Fibroblast of skin of right quadriceps (primary cell): ENCODE measurements at regions not wholly inside any gene's neighbourhood (a gene's known extent, or its start where the extent isn't known, plus 50 kb on each side); places are given as distances from the start of the nearest gene placed in this dataset.

Experiments used
- DNase-seq: peaks from one replicate; pipeline ENCODE4 v3.0.0-alpha.2; 2013

DNA sequence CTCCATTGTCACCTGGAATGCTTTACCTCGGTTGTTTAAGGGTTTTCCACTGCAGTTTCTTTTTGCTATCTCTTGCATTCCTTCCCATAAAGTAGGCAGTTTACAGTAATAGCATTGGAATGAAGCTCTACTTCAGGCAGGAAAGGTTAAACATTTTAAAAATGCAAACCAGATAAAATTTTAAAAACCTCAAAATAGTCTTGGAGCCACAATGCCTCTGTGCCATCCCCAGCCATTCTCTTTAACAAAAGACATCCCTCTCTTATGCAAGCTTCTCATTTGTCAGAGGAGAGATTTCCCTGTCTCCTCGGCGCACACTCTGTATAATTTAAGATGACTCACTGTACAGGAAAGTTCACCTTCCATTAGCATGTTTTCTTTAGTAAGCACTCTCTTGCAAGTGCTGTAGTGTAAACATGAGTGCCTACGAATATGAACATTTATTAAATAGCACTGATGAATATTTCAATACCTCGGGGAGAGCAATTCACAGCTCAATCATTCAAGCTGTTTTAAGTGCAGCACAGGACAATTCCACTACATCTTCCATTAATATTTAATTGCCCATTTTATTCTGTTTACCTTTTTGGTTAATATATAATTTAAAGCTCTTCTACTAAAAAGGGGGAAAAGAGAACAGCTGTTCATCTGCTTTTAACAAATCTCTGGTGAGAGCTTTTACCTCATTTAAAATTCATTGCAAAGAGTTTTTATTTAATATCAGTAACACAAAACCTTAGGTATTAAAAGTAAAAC is 343.6 kb downstream of the SPATA31D1 start:
- peak; percentile 93 for DNase-seq

DNA sequence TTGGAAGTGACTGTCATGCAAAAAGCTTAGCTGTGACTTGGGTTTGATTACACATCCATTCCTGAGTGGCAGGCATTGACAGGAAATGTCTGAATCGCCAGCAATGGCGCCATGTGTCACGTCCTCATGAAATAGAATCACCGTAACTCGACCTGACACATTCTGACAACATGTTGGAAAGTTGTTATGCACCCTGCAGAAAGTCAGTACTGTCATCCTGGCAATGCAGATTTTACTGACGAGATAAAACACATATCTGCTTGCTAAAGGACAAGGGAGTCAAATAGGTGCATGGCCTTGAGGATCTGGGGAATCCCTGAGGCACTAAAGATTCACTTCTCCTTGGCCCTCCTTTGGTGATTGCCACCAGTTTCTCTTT is 344.2 kb downstream of the SPATA31D1 start:
- peak; percentile 34 for DNase-seq

DNA sequence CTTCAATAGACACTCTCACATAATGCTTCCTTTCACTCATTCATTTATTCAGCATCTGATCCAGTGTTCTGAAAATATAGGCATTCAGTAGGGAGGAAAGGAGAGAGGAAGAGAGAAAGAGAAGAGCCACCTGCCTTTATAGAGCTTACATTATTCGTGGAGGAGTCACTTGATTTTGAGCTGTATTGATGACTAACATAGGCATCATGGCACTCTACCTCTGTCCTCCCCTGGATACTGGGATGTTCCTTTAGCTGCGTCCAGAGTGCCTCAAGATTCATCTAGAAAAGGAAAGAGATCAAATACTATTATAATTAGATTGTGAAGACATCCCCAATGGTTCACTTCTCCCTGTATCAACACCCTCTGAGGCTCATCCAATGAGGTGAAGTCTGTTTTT is 345.1 kb downstream of the SPATA31D1 start:
- DNase-seq = no peak

DNA sequence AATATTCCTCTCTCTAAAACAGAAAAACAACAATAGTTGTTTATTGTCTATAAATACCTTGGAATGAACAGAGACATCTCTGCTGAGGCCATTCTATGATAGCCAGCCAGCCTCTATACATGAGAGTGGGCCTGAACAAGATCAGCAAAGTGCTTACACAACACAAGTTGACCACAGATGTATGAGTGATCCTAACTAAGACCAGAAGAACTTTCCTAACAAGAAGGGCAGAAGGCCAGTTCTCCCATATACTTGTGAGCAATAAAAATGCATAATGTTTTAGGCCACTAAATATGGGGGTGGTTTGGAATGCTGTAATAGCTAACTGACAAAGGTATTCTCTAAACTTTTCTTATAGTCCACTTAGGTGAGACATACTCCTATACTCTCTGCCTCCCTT is 345.7 kb downstream of the SPATA31D1 start:
- peak; percentile 44 for DNase-seq

DNA sequence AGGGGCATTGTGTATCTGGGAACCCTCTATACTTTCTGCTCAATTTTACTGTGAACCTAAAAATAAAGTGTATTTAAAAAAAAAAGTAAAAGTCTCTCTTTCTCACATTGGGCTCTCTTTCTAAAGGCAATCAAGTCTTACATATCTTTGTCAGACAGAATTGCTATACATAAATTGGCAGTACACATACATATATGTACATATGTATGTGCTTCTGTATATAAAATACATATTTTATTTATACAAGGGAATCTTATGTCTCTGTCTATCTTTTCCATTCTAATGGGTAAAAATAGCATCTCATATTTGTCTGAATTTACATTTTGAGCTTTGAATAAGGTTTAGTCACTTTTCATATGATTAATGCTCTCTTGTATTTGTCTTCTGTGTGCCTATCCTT is 348.8 kb downstream of the SPATA31D1 start:
- no peak for DNase-seq

DNA sequence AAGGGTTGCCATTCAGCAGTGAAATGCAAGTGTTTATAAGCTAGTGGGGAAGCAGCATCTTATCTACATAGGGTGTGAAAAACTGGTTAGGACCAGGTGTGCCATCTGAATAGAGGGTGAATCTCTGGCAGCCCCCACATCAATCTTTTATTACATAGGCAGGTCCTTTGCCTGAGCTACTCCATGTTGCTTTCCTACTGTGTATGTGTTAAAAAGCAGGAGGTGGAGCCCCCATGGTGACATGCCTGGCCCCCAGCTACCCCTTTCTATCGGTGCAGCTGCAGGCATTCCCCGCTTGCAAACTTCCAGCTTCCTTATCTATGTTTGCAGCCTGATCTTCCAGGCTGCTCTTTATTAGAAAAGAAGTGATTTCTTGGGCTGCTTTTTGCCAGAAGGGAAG is 353.5 kb downstream of the SPATA31D1 start:
- DNase-seq = no peak

DNA sequence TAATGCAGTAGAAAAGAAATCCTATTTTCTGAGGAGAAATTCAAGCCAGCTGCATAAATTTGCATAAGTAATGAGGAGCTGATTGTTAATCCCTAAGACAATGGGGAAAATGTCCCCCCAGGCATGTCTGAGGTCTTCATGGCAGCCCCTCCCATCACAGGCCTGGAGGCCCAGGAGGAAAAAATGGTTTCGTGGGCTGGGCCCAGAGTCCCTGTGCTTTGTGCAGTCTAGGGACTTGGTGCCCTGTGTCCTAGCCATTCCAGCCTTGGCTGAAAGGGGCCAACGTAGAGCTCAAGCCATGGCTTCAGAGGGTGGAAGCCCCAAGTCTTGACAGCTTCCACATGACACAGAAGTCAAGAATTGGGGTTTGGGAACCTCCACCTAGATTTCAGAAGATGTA is 357.5 kb downstream of the SPATA31D1 start:
- no peak for DNase-seq

DNA sequence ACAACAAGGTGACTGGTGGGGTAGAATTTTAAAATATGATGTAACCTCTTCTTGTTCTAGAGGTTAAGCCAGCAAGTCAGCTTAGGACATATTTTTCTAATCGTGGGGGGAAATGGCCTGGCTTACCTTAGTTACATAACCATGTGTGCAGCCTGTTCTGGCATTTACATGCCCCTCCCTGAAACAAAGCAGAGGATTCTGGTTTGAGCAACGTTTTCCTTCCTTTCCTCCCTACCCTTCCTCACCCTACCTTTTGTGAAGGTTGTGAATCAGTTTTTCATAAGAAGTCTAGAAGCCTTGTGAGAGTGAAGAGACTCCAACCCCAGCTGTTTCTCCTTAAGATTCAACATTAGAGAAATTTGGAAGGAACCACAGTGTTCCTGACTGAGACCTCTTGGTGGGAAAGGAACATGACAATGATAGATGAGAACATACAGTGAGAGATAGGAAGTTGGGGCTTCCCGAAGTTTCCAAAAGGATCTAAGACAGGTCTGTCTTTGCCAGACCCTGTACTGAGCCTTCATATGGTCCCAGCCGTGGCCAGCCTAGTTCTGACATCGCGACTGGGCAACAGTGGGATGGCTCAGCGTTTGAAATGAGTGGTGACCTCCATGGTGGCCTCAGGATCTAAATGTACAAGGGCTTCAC is 365.2 kb downstream of the SPATA31D1 start:
- peak; percentile 26 for DNase-seq

DNA sequence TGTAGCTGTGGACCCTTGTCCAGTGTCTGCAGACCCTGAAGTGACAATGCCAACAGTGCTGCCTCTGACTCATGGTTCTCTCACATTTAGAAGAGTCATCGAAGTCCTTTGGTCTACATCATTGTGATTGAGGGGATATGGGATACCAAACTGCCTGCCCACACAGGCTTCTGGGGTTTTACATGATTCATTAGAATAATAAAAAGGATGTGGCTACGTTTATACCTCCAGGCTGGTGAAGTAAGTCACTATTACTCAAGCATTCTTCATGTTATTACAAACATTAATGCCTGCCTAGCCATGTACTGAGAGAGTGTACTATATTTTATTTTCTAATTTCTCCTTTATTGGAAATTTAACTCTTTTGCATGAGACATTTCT is 365.7 kb downstream of the SPATA31D1 start:
- peak; percentile 90 for DNase-seq

DNA sequence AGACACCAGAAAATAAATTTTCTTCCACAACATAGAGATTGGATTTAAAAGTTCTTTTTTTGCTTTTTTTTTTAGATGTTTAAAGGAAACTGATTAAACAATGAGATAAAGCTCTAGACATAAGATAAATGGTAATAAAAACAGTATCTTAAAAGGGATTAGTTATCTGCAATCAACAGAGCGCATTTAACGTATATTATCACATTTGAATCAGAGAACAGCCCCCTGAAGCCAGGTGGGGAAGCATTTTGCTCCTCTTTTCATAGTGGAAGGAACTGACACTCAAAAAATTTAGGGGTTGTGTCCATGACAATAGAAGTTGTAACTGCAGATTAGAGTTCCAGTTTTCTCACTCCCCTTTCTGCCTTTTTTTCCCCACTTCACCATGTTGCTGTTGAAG is 367.6 kb downstream of the SPATA31D1 start:
- DNase-seq = no peak

DNA sequence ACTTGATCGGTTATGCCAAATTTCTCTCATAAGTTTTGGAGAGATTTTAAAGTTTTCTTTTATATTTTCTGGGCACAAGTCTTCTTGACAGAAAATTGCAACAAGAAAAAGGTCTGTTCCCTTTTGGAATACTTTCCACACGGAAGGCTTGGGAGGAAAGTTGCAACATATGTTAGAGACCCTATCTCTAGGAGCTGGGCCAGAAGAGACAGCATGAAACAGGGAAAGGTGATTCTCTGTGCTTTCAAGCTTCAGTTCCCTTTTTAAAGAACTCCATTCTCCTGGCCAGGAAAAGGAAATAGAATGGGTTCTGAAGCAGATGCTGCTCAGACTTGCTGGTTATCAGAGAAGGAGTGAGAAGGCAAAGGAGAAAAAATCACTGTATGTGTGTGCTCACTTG is 368.3 kb downstream of the SPATA31D1 start:
- DNase-seq = no peak

DNA sequence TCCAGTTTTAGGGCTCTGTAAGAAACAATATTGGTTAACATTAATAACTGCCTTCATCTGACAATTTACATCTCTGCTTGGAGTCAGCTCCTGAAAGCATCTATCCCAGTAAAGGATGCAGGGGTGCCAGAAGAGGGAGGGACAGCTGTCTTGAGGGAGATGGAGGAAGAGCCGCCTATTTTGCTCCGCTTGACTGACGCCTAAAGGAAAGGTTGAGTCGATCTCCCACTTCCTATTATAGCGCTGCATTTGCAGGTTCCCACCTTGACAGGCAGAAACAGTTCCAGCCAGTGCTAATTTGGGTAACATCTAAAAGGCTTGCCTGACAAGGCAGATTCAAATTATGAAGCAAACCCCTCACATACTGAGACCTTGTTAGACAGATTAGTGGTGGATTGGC is 374.6 kb downstream of the SPATA31D1 start:
- no peak for DNase-seq

DNA sequence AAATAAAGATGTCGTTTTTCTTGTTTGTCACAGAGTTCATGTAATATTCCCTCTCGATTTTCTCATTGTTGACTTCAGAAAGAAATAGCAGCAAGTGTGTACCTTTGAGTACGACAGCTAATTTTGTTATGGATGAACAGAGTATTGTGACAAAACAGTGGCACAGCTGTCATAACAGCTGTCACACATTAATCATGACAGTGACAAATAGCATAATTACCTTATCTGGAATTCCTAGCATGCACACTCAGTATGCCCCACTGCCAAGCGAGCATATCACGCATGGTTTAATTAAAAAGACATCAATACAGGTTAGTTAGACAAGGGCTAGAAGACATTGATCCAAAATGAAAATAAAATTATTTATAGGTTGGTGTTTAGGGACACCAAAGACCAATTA is 375.1 kb downstream of the SPATA31D1 start:
- DNase-seq = no peak

DNA sequence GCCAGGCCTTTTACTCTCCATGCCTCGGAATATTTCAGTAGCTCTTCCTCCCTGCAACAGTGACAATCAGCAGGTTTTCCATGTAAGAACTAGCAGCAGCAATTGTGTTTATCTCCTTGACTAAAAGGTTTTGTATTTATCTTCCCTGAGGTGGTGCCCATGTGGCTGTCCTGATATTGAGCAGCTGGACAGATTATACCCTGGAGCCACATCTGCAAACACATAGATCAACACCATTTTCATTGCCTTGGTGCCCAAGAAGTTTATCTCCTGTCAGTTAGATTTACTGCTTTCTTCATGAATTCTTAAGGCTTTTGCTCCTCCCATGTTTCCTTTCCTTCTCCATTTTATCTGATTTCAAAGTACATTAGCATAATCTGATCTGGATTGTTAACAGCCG is 378.4 kb downstream of the SPATA31D1 start:
- DNase-seq = no peak

DNA sequence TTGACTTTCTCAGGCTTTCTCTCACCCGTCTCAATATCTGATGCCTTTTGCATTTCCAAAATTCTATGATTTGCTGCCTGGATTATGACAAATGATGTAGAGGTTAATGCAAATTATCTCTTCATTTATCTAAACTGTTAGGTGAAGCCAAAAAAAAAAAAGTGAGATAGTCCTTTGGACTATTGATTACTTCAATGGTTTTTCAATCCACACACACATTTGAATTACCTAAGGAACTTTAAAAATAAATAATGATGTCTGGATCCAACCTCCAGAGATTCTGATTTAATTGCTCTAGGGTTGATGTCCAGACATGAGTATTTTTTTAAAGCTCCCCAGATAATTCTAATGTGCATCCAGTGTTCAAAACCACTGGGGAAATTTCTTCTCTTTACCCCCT is 379.4 kb downstream of the SPATA31D1 start:
- DNase-seq = no peak

DNA sequence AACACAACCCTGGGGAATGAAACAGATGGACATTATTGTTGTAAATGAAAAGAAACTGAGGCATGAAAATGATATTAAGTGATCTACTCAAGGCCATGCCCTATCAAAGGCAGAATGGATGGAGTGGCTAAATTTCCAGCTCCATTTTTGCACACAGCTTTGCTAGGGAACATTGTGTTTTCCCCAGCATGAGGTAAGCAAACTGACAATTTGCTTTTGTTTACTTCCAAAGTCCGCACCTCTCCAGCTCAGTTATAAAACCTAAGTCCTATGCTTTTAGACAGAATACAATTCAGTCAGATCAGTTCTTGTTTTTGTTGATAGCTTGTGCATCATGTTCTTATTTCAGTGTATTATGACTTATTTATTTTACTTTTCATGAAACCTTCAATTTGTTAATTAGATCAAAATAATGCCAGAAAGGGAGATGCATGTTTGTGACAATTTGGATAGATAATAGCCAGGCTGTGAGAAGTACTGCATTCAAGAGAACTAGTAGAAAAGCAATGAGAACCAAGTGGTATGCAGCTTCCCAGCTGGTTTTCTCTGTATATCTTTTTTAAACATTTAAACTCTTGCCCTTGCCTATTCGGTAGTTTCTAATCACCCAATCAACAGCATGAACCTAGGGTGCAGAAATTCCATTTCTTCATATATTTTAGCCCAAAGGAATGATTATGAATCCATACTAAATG is 380.8 kb downstream of the SPATA31D1 start:
- DNase-seq = no peak

DNA sequence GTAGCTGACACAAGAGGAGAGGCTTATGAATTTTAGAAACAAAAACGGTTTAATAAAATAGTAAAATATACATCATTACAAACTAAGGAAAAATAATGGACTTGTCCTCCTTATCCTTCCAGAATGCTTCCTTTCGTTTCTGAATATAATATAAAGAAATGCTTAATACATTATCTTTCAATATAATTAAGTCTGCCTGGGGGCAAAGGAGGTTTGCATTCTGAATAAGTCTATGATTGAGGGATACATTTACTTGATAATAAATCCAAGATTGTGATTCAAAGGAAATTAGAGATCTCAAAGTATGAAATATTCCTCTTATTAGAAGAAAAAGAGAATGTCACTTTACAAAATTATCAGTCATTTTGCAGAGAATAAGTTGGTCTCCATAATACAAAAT is 386.5 kb downstream of the SPATA31D1 start:
- DNase-seq = no peak

DNA sequence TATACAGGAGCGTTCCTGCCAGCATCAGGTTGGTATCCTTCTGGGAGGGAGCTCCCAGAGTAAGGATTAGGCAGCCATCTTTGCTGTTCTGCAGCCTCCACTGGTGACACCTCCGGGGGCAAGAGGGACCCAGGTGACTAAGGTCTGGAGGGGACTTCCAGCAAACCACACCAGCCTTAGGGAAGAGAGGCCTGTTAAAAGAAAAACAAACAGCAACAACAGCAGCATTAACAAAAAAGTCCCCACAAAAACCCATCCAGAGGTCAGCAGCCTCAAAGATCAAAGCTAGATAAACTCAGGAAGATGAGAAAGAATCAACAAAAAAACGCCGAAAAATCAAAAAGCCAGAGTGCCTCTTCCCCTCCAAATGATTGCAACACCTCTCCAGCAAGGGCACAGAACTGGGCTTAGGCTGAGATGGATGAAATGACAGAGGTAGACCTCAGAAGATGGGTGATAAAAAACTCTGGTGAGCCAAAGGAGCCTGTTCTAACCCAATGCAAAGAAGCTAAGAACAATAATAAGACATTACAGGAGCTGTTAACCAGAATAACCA is 388.2 kb downstream of the SPATA31D1 start:
- DNase-seq = no peak

DNA sequence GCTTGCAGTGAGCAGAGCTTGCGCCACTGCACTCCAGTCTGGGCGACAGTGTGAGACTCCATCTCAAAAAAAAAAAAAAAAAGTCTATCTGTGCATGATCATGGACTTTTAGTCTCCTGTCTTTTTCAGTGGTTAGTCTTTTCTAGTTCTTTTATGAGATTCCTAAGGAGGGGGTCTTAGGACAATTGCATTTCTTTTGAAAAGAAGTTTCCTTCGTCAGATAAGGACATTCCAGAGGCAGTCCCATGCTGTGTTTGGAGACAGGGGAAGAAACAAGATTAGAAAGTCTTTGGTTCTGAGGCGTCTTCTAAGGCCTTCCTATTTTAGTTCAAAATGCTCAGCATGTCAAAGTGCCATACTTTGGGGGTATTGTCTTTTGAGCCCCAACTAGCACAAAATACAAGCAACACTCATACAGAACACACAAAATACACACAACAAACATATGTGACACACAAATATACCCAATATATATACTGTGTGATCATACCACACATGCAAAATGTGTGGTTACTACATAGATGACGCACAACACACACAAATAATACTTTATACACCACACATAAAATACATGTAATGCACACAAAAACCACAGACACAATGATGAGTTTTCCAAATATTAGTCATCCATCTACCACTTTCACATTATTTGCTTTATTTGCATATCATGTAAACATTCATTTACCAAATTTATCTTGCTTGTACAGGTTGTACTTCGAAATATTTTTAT is 394.5 kb downstream of the SPATA31D1 start:
- DNase-seq = no peak

DNA sequence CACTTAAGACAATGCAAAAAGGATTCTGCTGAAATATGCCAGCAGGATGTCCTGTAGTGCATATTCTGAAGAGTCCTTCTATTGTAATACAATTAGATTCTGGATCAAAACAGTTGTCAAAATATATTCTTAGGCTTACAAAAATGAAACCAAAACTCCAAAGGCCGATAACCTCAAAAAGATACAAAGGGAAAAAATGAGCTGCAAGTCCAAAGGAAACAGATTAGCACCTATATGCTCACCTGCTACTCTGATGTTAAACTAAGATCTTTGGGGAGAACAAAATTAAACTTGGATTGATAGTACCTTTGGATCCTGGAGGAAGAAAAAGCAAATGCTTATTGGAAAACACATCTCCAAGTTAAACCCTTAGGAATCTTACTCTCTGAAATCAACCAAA is 397.1 kb downstream of the SPATA31D1 start:
- DNase-seq = no peak

DNA sequence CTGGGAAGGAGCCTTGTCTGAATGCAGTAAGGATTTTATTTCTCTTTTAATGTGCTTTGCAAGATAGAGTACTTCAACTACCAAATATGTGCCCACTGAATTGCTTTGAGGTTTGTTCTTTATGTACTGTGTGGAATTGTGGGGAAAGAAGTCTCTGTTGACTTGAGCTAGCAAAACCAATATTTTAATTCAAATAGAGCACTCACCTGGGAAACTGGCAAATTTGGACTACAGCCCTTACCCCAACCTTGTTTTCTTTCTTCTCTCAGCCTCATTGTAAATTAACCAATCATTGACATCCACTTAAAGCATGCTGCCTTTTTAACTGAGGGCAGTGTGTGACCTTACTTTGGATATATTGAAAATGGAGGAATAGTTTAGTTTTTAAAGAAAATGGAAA is 409.0 kb downstream of the SPATA31D1 start:
- DNase-seq = no peak

DNA sequence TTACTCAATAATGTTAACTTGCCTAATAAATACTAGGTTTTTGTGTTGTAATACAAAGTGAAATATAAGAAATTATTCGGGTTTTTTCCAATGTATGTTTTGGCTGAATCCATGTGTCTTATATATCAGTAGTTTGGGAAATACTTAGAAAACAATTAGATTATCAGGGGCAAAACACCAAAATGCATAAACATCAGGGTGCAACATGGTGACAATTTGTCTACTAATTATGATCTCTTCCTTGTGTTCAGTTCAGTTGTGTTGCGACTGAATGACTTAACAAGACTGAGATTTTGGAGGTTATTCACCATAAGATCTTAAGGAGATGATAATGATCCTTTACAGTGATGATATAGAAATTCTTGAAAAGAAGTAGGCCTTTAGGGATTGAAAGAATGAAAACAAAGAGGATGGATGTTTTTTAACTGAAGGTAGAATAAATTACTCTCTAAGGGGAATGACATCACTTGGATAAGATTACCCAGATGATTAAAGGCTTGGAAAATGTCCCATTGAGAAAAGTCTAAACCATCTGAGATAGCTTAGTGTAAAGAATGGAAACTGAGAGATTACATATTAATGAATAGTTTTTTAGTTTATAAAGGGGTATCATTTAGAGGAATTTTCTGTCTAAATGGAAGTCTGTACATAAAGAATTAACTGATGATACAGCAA is 415.8 kb downstream of the SPATA31D1 start:
- peak; percentile 65 for DNase-seq

DNA sequence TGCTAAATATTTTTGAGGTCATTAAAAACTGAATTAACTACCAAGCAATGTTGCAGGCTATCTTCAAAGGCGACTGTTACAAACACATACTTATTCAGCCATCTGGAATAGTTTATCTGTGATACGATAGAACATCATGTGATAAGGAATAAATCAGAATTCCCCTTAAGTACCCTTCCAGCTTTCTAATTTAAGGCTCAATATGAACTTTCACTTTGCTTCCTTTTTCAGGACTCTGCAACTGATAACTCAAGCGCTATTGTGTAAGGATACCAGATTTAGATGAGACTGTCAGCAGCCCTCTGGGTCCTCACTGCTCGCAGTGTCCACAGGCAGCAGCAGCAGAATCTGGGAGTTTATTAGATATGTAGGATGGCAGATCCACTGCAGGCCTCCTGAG is 416.3 kb downstream of the SPATA31D1 start:
- peak; percentile 21 for DNase-seq
